PC-3 (cell line): ENCODE measurements at regions not wholly inside any gene's neighbourhood (a gene's known extent, or its start where the extent isn't known, plus 50 kb on each side); places are given as distances from the start of the nearest gene placed in this dataset.

ENCODE experiments used
- ATAC-seq: fragments of 200-7000 bp; cut with Tn5 transposase; 2 replicates; pipeline ENCODE4 v1.9.1; 2020; ENCODE audit warnings: mild to moderate bottlenecking, moderate library complexity
- BruUV-seq: library from RNA; stranded (reverse); fragments of 400-500 nt; replicated peaks from 2 replicates; lab custom pipeline; 2021; lab: Mats Ljungman, UMichigan
- CTCF ChIA-PET: fragments of 300-600 bp; sonication (Branson Sonifier 250); formaldehyde crosslinking; loops from one replicate; lab custom pipeline; 2022; ENCODE audit warnings: antibody characterized with exemption; lab: Charles Lee
- POLR2A ChIA-PET: fragments of 300-600 bp; sonication (Branson Sonifier 250); formaldehyde crosslinking; loops from one replicate; lab custom pipeline; 2022; ENCODE audit warnings: antibody characterized with exemption; ENCODE audit not compliant: unreplicated experiment; lab: Charles Lee
- DNase-seq: peaks from one replicate; pipeline ENCODE4 v3.0.0-alpha.2; 2015
- H2AFZ ChIP-seq: fragments of 300-600 bp; sonication (generic); 2 replicates; pipeline ENCODE4 v1.6.0; 2016; ENCODE audit warnings: antibody characterized with exemption, low read length
- H3F3A ChIP-seq: fragments of 300-600 bp; sonication (generic); one replicate; pipeline ENCODE4 v1.6.0; 2017; ENCODE audit warnings: antibody characterized with exemption, low read length, control low read depth, mild to moderate bottlenecking; ENCODE audit not compliant: unreplicated experiment
- H3K27ac ChIP-seq: fragments of 300-600 bp; sonication (generic); 2 replicates; pipeline ENCODE4 v1.5.1; 2016; ENCODE audit warnings: mild to moderate bottlenecking, low read length
- H3K27me3 ChIP-seq: fragments of 300-600 bp; sonication (generic); 2 replicates; pipeline ENCODE4 v1.6.1; 2016; ENCODE audit warnings: low read length, mixed read lengths
- H3K36me3 ChIP-seq: fragments of 300-600 bp; sonication (generic); 2 replicates; pipeline ENCODE4 v1.6.1; 2016; ENCODE audit warnings: low read depth, mixed run types, low read length, mixed read lengths
- H3K4me1 ChIP-seq: fragments of 300-600 bp; sonication (generic); 2 replicates; pipeline ENCODE4 v1.5.1; 2016; ENCODE audit warnings: low read length; ENCODE audit not compliant: insufficient read depth
- H3K4me2 ChIP-seq: fragments of 300-600 bp; sonication (generic); 2 replicates; pipeline ENCODE4 v1.6.0; 2016; ENCODE audit warnings: low read length
- H3K4me3 ChIP-seq: fragments of 300-600 bp; sonication (generic); 2 replicates; pipeline ENCODE4 v1.5.1; 2016; ENCODE audit warnings: mild to moderate bottlenecking, low read length, mixed read lengths
- H3K79me2 ChIP-seq: fragments of 300-600 bp; sonication (generic); 2 replicates; pipeline ENCODE4 v1.6.1; 2017; ENCODE audit warnings: low read length, mixed read lengths
- H3K9ac ChIP-seq: fragments of 300-600 bp; sonication (generic); 2 replicates; pipeline ENCODE4 v1.6.0; 2016; ENCODE audit warnings: mild to moderate bottlenecking, low read length
- H3K9me2 ChIP-seq: fragments of 300-600 bp; sonication (generic); replicated peaks from 2 replicates; pipeline ENCODE4 v1.6.1; 2016; ENCODE audit warnings: mixed run types, low read length, mixed read lengths
- H3K9me3 ChIP-seq: fragments of 300-600 bp; sonication (generic); 2 replicates; pipeline ENCODE4 v1.6.1; 2016; ENCODE audit warnings: low read length, mixed read lengths
- H4K20me1 ChIP-seq: fragments of 300-600 bp; sonication (generic); 2 replicates; pipeline ENCODE4 v1.6.1; 2016; ENCODE audit warnings: low read length, mixed read lengths
- EZH2 ChIP-seq: fragments of 300-600 bp; sonication (generic); IDR thresholded peaks from one replicate; pipeline ENCODE4 v1.6.1; 2017; ENCODE audit warnings: antibody characterized with exemption, mild to moderate bottlenecking, low read length; ENCODE audit not compliant: unreplicated experiment
- EZH2phosphoT487 ChIP-seq: fragments of 300-600 bp; sonication (generic); IDR thresholded peaks from 2 replicates; pipeline ENCODE4 v1.6.1; 2018; ENCODE audit warnings: mild to moderate bottlenecking, antibody characterized with exemption, low read length, borderline replicate concordance
- intact Hi-C: fragments of 100-400 bp; cut with micrococcal nuclease; formaldehyde crosslinking; loops from 2 replicates; pipeline ENCODE4 v1.9.0; 2023
- TF ChIP-seq, protein P1 (sequence below): fragments of 300-600 bp; sonication (generic); conservative IDR thresholded peaks from 2 replicates; pipeline ENCODE4 v1.5.1; 2017; ENCODE audit warnings: antibody characterized with exemption, low read depth, mild to moderate bottlenecking, low read length

DNA sequence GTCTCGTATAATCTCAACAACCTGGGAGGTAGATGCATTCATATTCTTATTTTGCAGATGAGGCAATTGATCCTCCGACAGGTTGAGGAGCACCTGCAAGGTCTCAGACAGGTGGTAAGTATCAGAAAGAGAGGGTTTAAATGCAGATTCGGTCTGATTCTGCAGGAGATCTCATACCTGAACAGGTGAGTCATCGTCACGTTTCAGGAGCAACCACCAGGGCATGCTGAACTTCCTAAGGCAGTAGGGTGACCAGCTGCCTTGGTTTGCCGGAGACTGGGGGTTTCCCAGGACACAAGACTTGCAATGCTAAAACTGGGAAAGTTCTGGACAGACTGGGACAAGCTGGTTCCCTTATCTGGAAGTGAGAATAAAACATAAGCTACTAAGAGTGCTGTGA is 68.8 kb upstream of the TSHZ3 start:
- Histone ChIP-seq H3K9ac (no peak overlapping the region), H3K4me1 (no peaks in the 10 kb centered on the region), H3K27ac (no peak overlapping the region), H3K4me2 (no peak overlapping the region), H3K4me3 (no peak overlapping the region), H2AFZ (no peak overlapping the region), H3K36me3 (no peaks in the 10 kb centered on the region), H4K20me1 (no peaks in the 10 kb centered on the region), H3F3A (no peaks in the 10 kb centered on the region), H3K79me2 (no peaks in the 10 kb centered on the region), H3K9me3 (no peaks in the 10 kb centered on the region), H3K27me3 (no peaks in the 10 kb centered on the region), H3K9me2 (no peaks in the 10 kb centered on the region)
- ATAC-seq (no peak), DNase-seq (no peak)
- ChIA-PET CTCF (no interaction called here), POLR2A (no interaction called here)
- BruUV-seq: no TSS peak
- no peak for TF ChIP-seq EZH2
- no peak for TF ChIP-seq EZH2phosphoT487
- TF ChIP-seq, protein P1, sequence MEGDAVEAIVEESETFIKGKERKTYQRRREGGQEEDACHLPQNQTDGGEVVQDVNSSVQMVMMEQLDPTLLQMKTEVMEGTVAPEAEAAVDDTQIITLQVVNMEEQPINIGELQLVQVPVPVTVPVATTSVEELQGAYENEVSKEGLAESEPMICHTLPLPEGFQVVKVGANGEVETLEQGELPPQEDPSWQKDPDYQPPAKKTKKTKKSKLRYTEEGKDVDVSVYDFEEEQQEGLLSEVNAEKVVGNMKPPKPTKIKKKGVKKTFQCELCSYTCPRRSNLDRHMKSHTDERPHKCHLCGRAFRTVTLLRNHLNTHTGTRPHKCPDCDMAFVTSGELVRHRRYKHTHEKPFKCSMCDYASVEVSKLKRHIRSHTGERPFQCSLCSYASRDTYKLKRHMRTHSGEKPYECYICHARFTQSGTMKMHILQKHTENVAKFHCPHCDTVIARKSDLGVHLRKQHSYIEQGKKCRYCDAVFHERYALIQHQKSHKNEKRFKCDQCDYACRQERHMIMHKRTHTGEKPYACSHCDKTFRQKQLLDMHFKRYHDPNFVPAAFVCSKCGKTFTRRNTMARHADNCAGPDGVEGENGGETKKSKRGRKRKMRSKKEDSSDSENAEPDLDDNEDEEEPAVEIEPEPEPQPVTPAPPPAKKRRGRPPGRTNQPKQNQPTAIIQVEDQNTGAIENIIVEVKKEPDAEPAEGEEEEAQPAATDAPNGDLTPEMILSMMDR: no peak
- intact Hi-C loops: no loop called here

DNA sequence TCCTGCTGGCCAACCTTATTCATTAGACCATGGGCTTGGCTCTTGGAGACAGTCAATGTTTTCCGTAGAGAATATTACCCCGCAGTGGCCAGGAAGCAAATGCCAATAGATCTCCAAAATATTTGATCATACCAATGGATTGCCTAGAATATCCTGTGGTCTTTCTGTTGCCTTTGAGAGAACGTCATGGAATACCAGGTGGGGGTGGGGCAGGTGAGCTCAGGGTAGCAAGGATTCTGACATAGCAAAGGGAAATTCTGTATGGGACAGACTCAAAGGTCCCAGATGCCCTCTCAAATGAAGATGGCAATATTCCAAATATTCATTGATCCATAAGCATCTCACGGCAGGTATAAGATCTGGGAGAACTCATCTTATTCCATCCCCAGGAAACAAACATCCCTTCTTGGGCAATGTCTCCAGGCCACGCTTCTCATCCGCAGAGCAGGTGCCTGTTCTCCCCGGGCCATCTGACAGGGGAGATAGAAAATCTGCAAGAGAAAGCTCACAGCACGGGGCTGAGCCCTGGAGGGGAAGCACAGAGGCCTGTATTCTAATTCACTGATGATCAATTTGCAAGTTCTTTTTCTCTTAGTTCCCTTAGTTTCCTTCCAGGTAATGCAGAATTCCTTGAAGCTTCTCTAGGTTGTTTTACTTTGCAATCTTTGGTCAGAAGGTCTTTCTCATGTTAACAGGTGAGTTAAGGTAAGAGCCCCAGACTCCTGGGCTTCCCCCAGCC is 69.6 kb upstream of the TSHZ3 start:
- Histone ChIP-seq H3K27ac (no peak overlapping the region), H4K20me1 (no peaks in the 10 kb centered on the region), H3K4me3 (no peak overlapping the region), H3K4me2 (no peak overlapping the region), H2AFZ (no peak overlapping the region), H3F3A (no peaks in the 10 kb centered on the region), H3K4me1 (no peaks in the 10 kb centered on the region), H3K9ac (no peak overlapping the region), H3K9me2 (no peaks in the 10 kb centered on the region), H3K79me2 (no peaks in the 10 kb centered on the region), H3K27me3 (no peaks in the 10 kb centered on the region), H3K9me3 (no peaks in the 10 kb centered on the region), H3K36me3 (no peaks in the 10 kb centered on the region)
- DNase-seq (no peak), ATAC-seq (no peak)
- TF ChIP-seq, protein P1: no peak
- TF ChIP-seq EZH2phosphoT487 (no peak), EZH2 (no peak)
- POLR2A ChIA-PET: no interaction called here
- CTCF ChIA-PET: no interaction called here
- intact Hi-C loops: no loop called here
- BruUV-seq: no TSS peak

DNA sequence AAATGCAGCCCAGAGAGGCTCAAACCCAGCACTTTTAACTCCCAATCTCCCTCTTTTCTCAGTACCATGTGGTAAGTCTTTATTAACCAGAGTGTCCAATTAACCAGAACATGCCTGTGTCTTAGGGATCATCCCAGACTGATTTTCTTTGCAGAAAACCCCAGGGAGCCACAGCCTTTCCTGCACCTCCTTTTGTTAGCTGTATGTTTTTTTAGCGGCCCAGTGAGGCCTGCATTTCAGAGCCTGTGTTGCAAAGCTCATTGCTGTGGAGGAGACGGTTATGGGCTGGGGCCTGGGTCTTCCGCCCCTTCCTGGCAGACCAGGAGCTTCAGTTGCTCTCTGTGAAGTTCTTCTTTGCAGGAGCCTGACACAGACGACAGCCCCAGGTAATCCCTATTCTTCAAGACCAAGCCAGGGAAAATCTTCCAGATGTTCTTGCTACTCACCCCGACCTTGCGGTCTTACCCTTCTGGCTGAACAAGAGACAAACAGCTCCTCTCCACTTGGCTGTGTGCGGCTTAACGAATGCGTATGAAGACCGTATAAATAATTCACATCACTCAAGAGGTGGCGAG is 70.7 kb upstream of the TSHZ3 start:
- POLR2A ChIA-PET: no interaction called here

More for the DNA sequence above, 70.7 kb upstream of the TSHZ3 start:
- TF ChIP-seq, protein P1: no peak
- TF ChIP-seq EZH2 (no peak), EZH2phosphoT487 (no peak)
- Histone ChIP-seq H2AFZ (no peak overlapping the region), H3K9me3 (no peaks in the 10 kb centered on the region), H3K4me1 (no peaks in the 10 kb centered on the region), H3K4me3 (no peak overlapping the region), H3K27ac (no peak overlapping the region), H3K79me2 (no peaks in the 10 kb centered on the region), H3K27me3 (no peaks in the 10 kb centered on the region), H3F3A (no peaks in the 10 kb centered on the region), H4K20me1 (no peaks in the 10 kb centered on the region), H3K36me3 (no peaks in the 10 kb centered on the region), H3K9me2 (no peaks in the 10 kb centered on the region), H3K9ac (no peak overlapping the region), H3K4me2 (no peak overlapping the region)
- CTCF ChIA-PET: no interaction called here
- intact Hi-C loops: no loop called here
- BruUV-seq: no TSS peak
- DNase-seq (no peak), ATAC-seq (no peak)
